A549 (cell line): ENCODE measurements at regions not wholly inside any gene's neighbourhood (a gene's known extent, or its start where the extent isn't known, plus 50 kb on each side); places are given as distances from the start of the nearest gene placed in this dataset.

Experiments used
- BHLHE40 ChIP-seq: IDR thresholded peaks from 2 replicates; pipeline ENCODE4 v1.6.1; 2012; ENCODE audit warnings: low read depth, low read length, inconsistent platforms
- CTCF ChIP-seq: fragments of >200 bp; sonication (Bioruptor Twin); formaldehyde crosslinking; IDR thresholded peaks from 3 replicates; pipeline ENCODE4 v1.5.1; 2016
- HDAC2 ChIP-seq: fragments of 200-600 bp; sonication (generic); IDR thresholded peaks from 2 replicates; pipeline ENCODE4 v1.6.1; 2016
- JUN ChIP-seq, 2 experiments: fragments of >200 bp; sonication (Bioruptor Twin); formaldehyde crosslinking; IDR thresholded peaks; 2 replicates in 1 of 2; 3 replicates in 1 of 2; pipeline ENCODE4 v1.6.1; 2016 to 2017
- MAX ChIP-seq: IDR thresholded peaks from 2 replicates; pipeline ENCODE4 v1.6.1; 2012
- REST ChIP-seq: fragments of 200-600 bp; sonication (generic); IDR thresholded peaks from 2 replicates; pipeline ENCODE4 v1.6.1; 2016; ENCODE audit warnings: antibody characterized with exemption, mild to moderate bottlenecking, moderate library complexity

GRCh38 chr5:153885141-153885540 lies 153.6 kb downstream of the FAM114A2 start:
- no peak for TF ChIP-seq MAX
- TF ChIP-seq HDAC2 = no peak
- TF ChIP-seq CTCF = no peak
- TF ChIP-seq BHLHE40 = no peak
- no peak for TF ChIP-seq REST
- no peak for TF ChIP-seq JUN (IDR thresholded peaks at IDR 0.05)
